Endodermal cell (in vitro differentiated cells): ENCODE measurements at regions not wholly inside any gene's neighbourhood (a gene's known extent, or its start where the extent isn't known, plus 50 kb on each side); places are given as distances from the start of the nearest gene placed in this dataset.
"Not testable (repeated sequence)": the region's sequence is repeated elsewhere in the genome, so short reads cannot be mapped to it uniquely, and the experiment has no call there.

Experiments
- DNase-seq: peaks from one replicate; pipeline ENCODE4 v3.0.0-alpha.2; 2017
- H3K27ac ChIP-seq: 2 replicates; pipeline ENCODE4 v1.5.1; 2013; ENCODE audit warnings: mild to moderate bottlenecking, low read depth, low read length, moderate library complexity
- H3K27me3 ChIP-seq: 2 replicates; pipeline ENCODE4 v1.6.1; 2013; ENCODE audit warnings: mild to moderate bottlenecking, low read length, moderate library complexity; ENCODE audit not compliant: insufficient read depth, control insufficient read depth, poor library complexity, severe bottlenecking
- H3K36me3 ChIP-seq: 2 replicates; pipeline ENCODE4 v1.7.0; 2013; ENCODE audit warnings: mild to moderate bottlenecking, low read length, moderate library complexity; ENCODE audit not compliant: control insufficient read depth, insufficient read depth
- H3K4me1 ChIP-seq: one replicate; pipeline ENCODE4 v1.7.0; 2013; ENCODE audit warnings: low read length; ENCODE audit not compliant: control insufficient read depth, insufficient read depth
- H3K4me3 ChIP-seq: 2 replicates; pipeline ENCODE4 v1.5.1; 2013; ENCODE audit warnings: mild to moderate bottlenecking, low read length, moderate library complexity
- H3K9ac ChIP-seq: 2 replicates; pipeline ENCODE4 v1.6.1; 2013; ENCODE audit warnings: mild to moderate bottlenecking, low read length, moderate library complexity; ENCODE audit not compliant: poor library complexity, severe bottlenecking; ENCODE audit errors: extremely low read depth
- H3K9me3 ChIP-seq: 2 replicates; pipeline ENCODE4 v1.6.1; 2013; ENCODE audit warnings: mild to moderate bottlenecking, low read length, moderate library complexity; ENCODE audit not compliant: control insufficient read depth
- H3K27ac Mint-ChIP-seq: 2 replicates; pipeline ENCODE4 v1.8.0; 2020; ENCODE audit warnings: mixed read lengths
- H3K27me3 Mint-ChIP-seq: 2 replicates; pipeline ENCODE4 v1.8.0; 2021; ENCODE audit warnings: mild to moderate bottlenecking, mixed read lengths; ENCODE audit not compliant: insufficient read depth
- H3K36me3 Mint-ChIP-seq: 2 replicates; pipeline ENCODE4 v1.8.0; 2020; ENCODE audit warnings: low read depth, mixed read lengths
- H3K4me1 Mint-ChIP-seq: 2 replicates; pipeline ENCODE4 v1.8.0; 2020; ENCODE audit warnings: mixed read lengths
- H3K4me3 Mint-ChIP-seq: 2 replicates; pipeline ENCODE4 v1.8.0; 2020; ENCODE audit warnings: mild to moderate bottlenecking, moderate library complexity, mixed read lengths
- H3K9me3 Mint-ChIP-seq: 2 replicates; pipeline ENCODE4 v1.8.0; 2020; ENCODE audit warnings: mild to moderate bottlenecking, mixed read lengths
- WGBS, 2 experiments: methylation state at CpG; one replicate each; pipeline versions ENCODE4 v1.1.5 to v1.1.7; 2013; ENCODE audit warnings: missing lambda C conversion rate in 2 of 2, mixed read lengths in 1 of 2; ENCODE audit not compliant: insufficient coverage in 1 of 2, insufficient read length in 1 of 2; 5-methylcytosine and 5-hydroxymethylcytosine counted together
- TF ChIP-seq, protein P1 (sequence below): fragments of 200-600 bp; sonication (generic); conservative IDR thresholded peaks from 2 replicates; pipeline ENCODE4 v1.5.0; 2021; ENCODE audit warnings: antibody characterized with exemption, mild to moderate bottlenecking

DNA sequence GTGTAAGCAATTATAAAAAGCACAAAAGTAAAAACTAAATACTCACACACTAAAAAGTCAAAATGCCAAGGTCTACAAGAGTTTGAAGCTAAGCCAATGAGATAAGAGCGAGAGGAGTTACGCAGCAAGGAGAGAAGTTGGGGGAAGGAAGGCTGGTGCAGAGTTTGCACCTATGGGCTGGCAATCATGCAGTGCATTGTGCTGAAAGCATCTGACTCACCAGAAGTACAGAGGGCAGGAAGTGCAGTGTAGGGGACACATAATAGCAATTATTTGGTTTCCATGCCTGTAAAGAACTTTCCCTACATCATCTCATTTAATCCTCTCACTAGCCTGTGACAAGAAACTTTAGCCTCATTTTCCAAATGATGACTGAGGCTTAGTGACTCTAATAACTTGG lies 142.7 kb upstream of the KYNU start:
- Histone ChIP-seq H3K36me3 (no peaks in the 10 kb centered on the region), H3K27me3 (no peaks in the 10 kb centered on the region), H3K4me3 (no peak overlapping the region), H3K9ac (no peak overlapping the region), H3K9me3 (no peaks in the 10 kb centered on the region), H3K4me1 (no peaks in the 10 kb centered on the region), H3K27ac (no peak overlapping the region)
- Mint-ChIP-seq H3K9me3 (no peaks in the 10 kb centered on the region), H3K27me3 (no peaks in the 10 kb centered on the region), H3K27ac (no peak overlapping the region), H3K4me3 (no peak overlapping the region), H3K36me3 (no peaks in the 10 kb centered on the region), H3K4me1 (no peaks in the 10 kb centered on the region)
- TF ChIP-seq, protein P1, sequence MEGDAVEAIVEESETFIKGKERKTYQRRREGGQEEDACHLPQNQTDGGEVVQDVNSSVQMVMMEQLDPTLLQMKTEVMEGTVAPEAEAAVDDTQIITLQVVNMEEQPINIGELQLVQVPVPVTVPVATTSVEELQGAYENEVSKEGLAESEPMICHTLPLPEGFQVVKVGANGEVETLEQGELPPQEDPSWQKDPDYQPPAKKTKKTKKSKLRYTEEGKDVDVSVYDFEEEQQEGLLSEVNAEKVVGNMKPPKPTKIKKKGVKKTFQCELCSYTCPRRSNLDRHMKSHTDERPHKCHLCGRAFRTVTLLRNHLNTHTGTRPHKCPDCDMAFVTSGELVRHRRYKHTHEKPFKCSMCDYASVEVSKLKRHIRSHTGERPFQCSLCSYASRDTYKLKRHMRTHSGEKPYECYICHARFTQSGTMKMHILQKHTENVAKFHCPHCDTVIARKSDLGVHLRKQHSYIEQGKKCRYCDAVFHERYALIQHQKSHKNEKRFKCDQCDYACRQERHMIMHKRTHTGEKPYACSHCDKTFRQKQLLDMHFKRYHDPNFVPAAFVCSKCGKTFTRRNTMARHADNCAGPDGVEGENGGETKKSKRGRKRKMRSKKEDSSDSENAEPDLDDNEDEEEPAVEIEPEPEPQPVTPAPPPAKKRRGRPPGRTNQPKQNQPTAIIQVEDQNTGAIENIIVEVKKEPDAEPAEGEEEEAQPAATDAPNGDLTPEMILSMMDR = no peak
- 90 to 95% methylated on average over 2 of the region's 2 CpGs for WGBS, 2 experiments
- no peak for DNase-seq

DNA sequence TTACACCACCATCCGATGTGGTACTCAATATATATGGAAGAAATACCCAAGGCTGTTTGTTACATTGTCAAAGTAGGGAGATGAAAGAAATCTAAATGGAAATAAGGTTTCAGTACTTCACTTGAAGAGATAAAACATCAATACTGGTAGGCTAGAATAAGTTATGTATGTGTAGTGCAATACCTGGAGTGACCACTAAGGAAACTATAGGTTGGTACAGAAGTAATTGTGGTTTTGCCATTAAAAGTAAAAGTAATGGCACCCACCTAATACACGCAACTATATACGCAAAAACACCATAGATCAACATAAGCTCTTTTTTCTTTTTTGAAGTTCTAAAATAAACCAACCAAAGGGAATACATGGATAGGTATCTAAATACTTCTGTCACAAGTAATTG lies 143.2 kb upstream of the KYNU start:
- H3K36me3 Mint-ChIP-seq = no peaks in the 10 kb centered on the region
- H3K27ac Mint-ChIP-seq = no peak overlapping the region
- H3K9me3 Mint-ChIP-seq = peaks cover 2% of the 10 kb centered on the region

DNA sequence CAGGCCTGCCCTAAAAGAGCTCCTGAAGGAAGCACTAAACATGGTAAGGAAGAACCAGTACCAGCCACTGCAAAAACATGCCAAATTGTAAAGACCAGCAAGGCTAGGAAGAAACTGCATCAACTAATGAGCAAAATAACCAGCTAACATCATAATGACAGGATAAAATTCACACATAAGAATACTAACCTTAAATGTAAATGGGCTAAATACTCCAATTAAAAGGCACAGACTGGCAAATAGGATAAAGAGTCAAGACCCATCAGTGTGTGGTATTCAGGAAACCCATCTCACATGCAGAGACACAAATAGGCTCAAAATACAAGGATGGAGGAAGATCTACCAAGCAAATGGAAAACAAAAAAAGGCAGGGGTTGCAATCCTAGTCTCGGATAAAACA lies 147.7 kb upstream of the KYNU start:
- not testable (repeated sequence) for H3K4me1 ChIP-seq, H3K4me3 Mint-ChIP-seq, H3K36me3 Mint-ChIP-seq, H3K27ac ChIP-seq, H3K36me3 ChIP-seq, H3K4me3 ChIP-seq, H3K9me3 ChIP-seq, H3K27me3 ChIP-seq, H3K4me1 Mint-ChIP-seq, H3K27ac Mint-ChIP-seq, H3K9ac ChIP-seq, DNase-seq, H3K27me3 Mint-ChIP-seq
- WGBS, 2 experiments = no CpG with 5 or more reads among the region's 1 CpG
- peaks cover 21% of the 10 kb centered on the region for H3K9me3 Mint-ChIP-seq

More for the DNA sequence above, 143.2 kb upstream of the KYNU start:
- no peak overlapping the region for H3K4me3 Mint-ChIP-seq
- TF ChIP-seq, protein P1 = peak; percentile 47
- H3K36me3 ChIP-seq = no peaks in the 10 kb centered on the region
- H3K27me3 Mint-ChIP-seq = no peaks in the 10 kb centered on the region
- DNase-seq = no peak
- H3K9me3 ChIP-seq = no peaks in the 10 kb centered on the region
- H3K9ac ChIP-seq = no peak overlapping the region
- no peaks in the 10 kb centered on the region for H3K4me1 Mint-ChIP-seq
- H3K4me1 ChIP-seq = no peaks in the 10 kb centered on the region
- no peak overlapping the region for H3K27ac ChIP-seq
- H3K27me3 ChIP-seq = no peaks in the 10 kb centered on the region
- H3K4me3 ChIP-seq = no peak overlapping the region
- 97% methylated on average over 3 of the region's 3 CpGs; no CpG with 5 or more reads in 1 of the 2 experiments for WGBS, 2 experiments

DNA sequence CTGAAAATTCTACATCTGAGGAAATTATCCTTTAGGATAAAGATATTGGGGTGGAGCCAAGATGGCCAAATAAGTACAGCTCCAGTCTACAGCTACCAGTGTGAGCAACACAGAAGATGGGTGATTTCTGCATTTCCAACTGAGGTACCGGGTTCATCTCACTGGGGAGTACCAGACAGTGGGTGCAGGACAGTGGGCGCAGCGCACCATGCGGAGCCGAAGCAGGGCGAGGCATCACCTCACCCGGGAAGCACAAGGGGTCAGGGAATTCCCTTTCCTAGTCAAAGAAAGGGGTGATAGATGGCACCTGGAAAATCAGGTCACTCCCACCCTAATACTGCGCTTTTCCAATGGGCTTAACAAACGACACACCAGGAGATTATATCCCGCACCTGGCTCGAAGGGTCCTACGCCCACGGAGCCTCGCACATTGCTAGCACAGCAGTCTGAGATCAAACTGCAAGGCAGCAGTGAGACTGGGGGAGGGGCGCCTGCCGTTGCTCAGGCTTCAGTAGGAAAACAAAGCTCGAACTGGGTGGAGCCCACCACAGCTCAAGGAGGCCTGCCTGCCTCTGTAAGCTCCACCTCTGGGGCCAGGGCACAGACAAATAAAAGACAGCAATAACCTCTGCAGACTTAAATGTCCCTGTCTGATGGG lies 149.5 kb upstream of the KYNU start:
- not testable (repeated sequence) for H3K9me3 ChIP-seq, H3K27me3 Mint-ChIP-seq, H3K36me3 ChIP-seq, DNase-seq, H3K4me3 ChIP-seq, H3K36me3 Mint-ChIP-seq, H3K27me3 ChIP-seq, H3K9ac ChIP-seq, H3K27ac ChIP-seq, H3K4me3 Mint-ChIP-seq, H3K4me1 Mint-ChIP-seq, H3K4me1 ChIP-seq, H3K27ac Mint-ChIP-seq
- peaks cover 21% of the 10 kb centered on the region for H3K9me3 Mint-ChIP-seq
- WGBS, 2 experiments = 91 to 95% methylated on average over 13 to 17 of the region's 17 CpGs
